H1 (cell line): ENCODE measurements at regions not wholly inside any gene's neighbourhood (a gene's known extent, or its start where the extent isn't known, plus 50 kb on each side); places are given as distances from the start of the nearest gene placed in this dataset.

Source experiments
- CTCF ChIA-PET: fragments of 300-600 bp; sonication (Branson Sonifier 250); formaldehyde crosslinking; loops from one replicate; lab custom pipeline; 2021; ENCODE audit not compliant: partially characterized antibody; lab: Charles Lee
- POLR2A ChIA-PET: fragments of 300-600 bp; sonication (Branson Sonifier 250); formaldehyde crosslinking; loops from one replicate; lab custom pipeline; 2021; ENCODE audit warnings: inconsistent platforms; ENCODE audit not compliant: partially characterized antibody; lab: Charles Lee
- DNase-seq, 2 experiments: peaks; one replicate each; pipeline versions ENCODE4 v3.0.0 to v3.0.0-alpha.2; 2010 to 2022; ENCODE audit warnings: low spot score in 2 of 2, low read depth in 1 of 2, mixed read lengths in 1 of 2
- FAIRE-seq: peaks from 2 replicates; lab custom pipeline; 2011; peaks lifted over from hg19 to GRCh38; lab: Jason Lieb, UNC
- H2AFZ ChIP-seq: 2 replicates; pipeline ENCODE4 v1.8.1; 2012; ENCODE audit warnings: low read length, inconsistent platforms
- H2AK5ac ChIP-seq: 2 replicates; pipeline ENCODE4 v1.6.1; 2013; ENCODE audit warnings: low read depth, low read length
- H2BK120ac ChIP-seq: replicated peaks from 2 replicates; pipeline ENCODE3; 2013; ENCODE audit warnings: low read depth, low read length, inconsistent platforms
- H2BK12ac ChIP-seq: 2 replicates; pipeline ENCODE4 v1.6.1; 2013; ENCODE audit warnings: low read depth, low read length
- H2BK15ac ChIP-seq: 2 replicates; pipeline ENCODE4 v1.6.1; 2013; ENCODE audit warnings: low read length
- H2BK20ac ChIP-seq: 2 replicates; pipeline ENCODE4 v1.6.1; 2013; ENCODE audit warnings: low read length
- H2BK5ac ChIP-seq: 2 replicates; pipeline ENCODE4 v1.6.1; 2013; ENCODE audit warnings: low read depth, low read length
- H3K14ac ChIP-seq: 2 replicates; pipeline ENCODE4 v1.6.1; 2013; ENCODE audit warnings: inconsistent platforms; ENCODE audit not compliant: insufficient read length
- H3K18ac ChIP-seq: 2 replicates; pipeline ENCODE4 v1.6.1; 2013; ENCODE audit warnings: low read length; ENCODE audit errors: extremely low read depth
- H3K23ac ChIP-seq: 2 replicates; pipeline ENCODE4 v1.6.1; 2013; ENCODE audit warnings: inconsistent platforms; ENCODE audit not compliant: insufficient read length
- H3K23me2 ChIP-seq: 2 replicates; pipeline ENCODE4 v1.6.1; 2013; ENCODE audit warnings: low read depth, low read length
- H3K27ac ChIP-seq: 2 replicates; pipeline ENCODE4 v1.6.1; 2011; ENCODE audit warnings: low read depth, low read length, inconsistent platforms
- H3K27me3 ChIP-seq, 4 experiments: replicated peaks in 1 of 4; 1 replicate in 1 of 4; 2 replicates in 3 of 4; pipeline versions ENCODE4 v1.6.1 to v1.8.1; 2011 to 2013; ENCODE audit warnings: low read length in 3 of 4, mild to moderate bottlenecking in 3 of 4, inconsistent platforms in 2 of 4, mixed read lengths in 2 of 4, moderate library complexity in 1 of 4; ENCODE audit not compliant: control insufficient read depth in 3 of 4, insufficient read depth in 3 of 4; ENCODE audit errors: extremely low read depth in 1 of 4
- H3K36me3 ChIP-seq, 4 experiments: 2 replicates each; pipeline versions ENCODE4 v1.6.1 to v1.8.1; 2011 to 2013; ENCODE audit warnings: mild to moderate bottlenecking in 4 of 4, low read length in 3 of 4, moderate library complexity in 2 of 4, control low read depth in 1 of 4, inconsistent platforms in 1 of 4; ENCODE audit not compliant: insufficient read depth in 4 of 4, control insufficient read depth in 2 of 4
- H3K4ac ChIP-seq: replicated peaks from 2 replicates; pipeline ENCODE3; 2013; ENCODE audit warnings: low read length, low read depth, mixed read lengths, inconsistent platforms; ENCODE audit not compliant: insufficient read length
- H3K4me1 ChIP-seq, 4 experiments: replicated peaks in 1 of 4; 1 replicate in 1 of 4; 2 replicates in 3 of 4; pipeline versions ENCODE4 v1.6.1 to v1.8.1; 2011 to 2013; ENCODE audit warnings: low read length in 3 of 4, inconsistent platforms in 2 of 4, mixed read lengths in 1 of 4; ENCODE audit not compliant: insufficient read depth in 4 of 4, control insufficient read depth in 3 of 4
- H3K4me2 ChIP-seq, 2 experiments: 2 replicates each; pipeline versions ENCODE4 v1.6.1 to v1.8.1; 2011 to 2013; ENCODE audit warnings: low read depth in 2 of 2, low read length in 2 of 2, control low read depth in 1 of 2, inconsistent platforms in 1 of 2, mild to moderate bottlenecking in 1 of 2; ENCODE audit not compliant: insufficient read depth in 1 of 2
- H3K4me3 ChIP-seq, 4 experiments: fragments of 200-600, 300-600 bp in 1 of 4; sonication (generic), shearing (Covaris generic), sonication (Bioruptor Twin) in 1 of 4; 2 replicates each; pipeline versions ENCODE4 v1.5.1 to v1.8.1; 2011 to 2016; ENCODE audit warnings: low read length in 4 of 4, low read depth in 3 of 4, control low read depth in 2 of 4, inconsistent platforms in 2 of 4, mild to moderate bottlenecking in 2 of 4, mixed read lengths in 1 of 4, moderate library complexity in 1 of 4; ENCODE audit not compliant: insufficient read depth in 2 of 4; ENCODE audit errors: extremely low read depth in 1 of 4
- H3K56ac ChIP-seq: replicated peaks from 2 replicates; pipeline ENCODE3; 2013; ENCODE audit warnings: low read depth, mild to moderate bottlenecking, mixed read lengths, low read length, inconsistent platforms; ENCODE audit not compliant: insufficient read length
- H3K79me1 ChIP-seq: 2 replicates; pipeline ENCODE4 v1.6.1; 2013; ENCODE audit warnings: low read depth, low read length, control low read depth
- H3K79me2 ChIP-seq, 2 experiments: 2 replicates each; pipeline versions ENCODE4 v1.6.1 to v1.8.1; 2012 to 2013; ENCODE audit warnings: low read length in 2 of 2, mild to moderate bottlenecking in 2 of 2, inconsistent platforms in 1 of 2; ENCODE audit not compliant: insufficient read depth in 2 of 2, control insufficient read depth in 1 of 2
- H3K9ac ChIP-seq, 4 experiments: replicated peaks in 1 of 4; 1 replicate in 1 of 4; 2 replicates in 3 of 4; pipeline versions ENCODE4 v1.6.1 to v1.8.1; 2011 to 2013; ENCODE audit warnings: low read depth in 3 of 4, low read length in 3 of 4, control low read depth in 2 of 4, mild to moderate bottlenecking in 2 of 4, moderate library complexity in 2 of 4, inconsistent platforms in 1 of 4; ENCODE audit errors: extremely low read depth in 1 of 4
- H3K9me3 ChIP-seq, 2 experiments: 2 replicates each; pipeline versions ENCODE4 v1.6.1 to v1.8.1; 2012 to 2013; ENCODE audit warnings: mild to moderate bottlenecking in 2 of 2, moderate library complexity in 2 of 2, control low read depth in 1 of 2, inconsistent platforms in 1 of 2, low read depth in 1 of 2, low read length in 1 of 2, mixed read lengths in 1 of 2; ENCODE audit not compliant: insufficient read depth in 2 of 2
- H4K20me1 ChIP-seq, 2 experiments: replicated peaks in 1 of 2; 2 replicates each; pipeline versions ENCODE3 to v1.8.1; 2011 to 2013; ENCODE audit warnings: inconsistent platforms in 2 of 2, low read length in 2 of 2, mild to moderate bottlenecking in 1 of 2; ENCODE audit not compliant: insufficient read depth in 2 of 2, control insufficient read depth in 1 of 2
- H4K5ac ChIP-seq: 2 replicates; pipeline ENCODE4 v1.6.1; 2013; ENCODE audit warnings: low read length, low read depth, mixed read lengths, inconsistent platforms; ENCODE audit not compliant: insufficient read length
- H4K8ac ChIP-seq: 2 replicates; pipeline ENCODE4 v1.8.0; 2013; ENCODE audit warnings: mild to moderate bottlenecking, moderate library complexity, low read length, inconsistent platforms; ENCODE audit not compliant: insufficient read depth; ENCODE audit errors: extremely low read depth
- H4K91ac ChIP-seq: replicated peaks from 2 replicates; pipeline ENCODE3; 2013; ENCODE audit warnings: low read length, mixed read lengths, inconsistent platforms; ENCODE audit not compliant: insufficient read length
- CBX8 ChIP-seq: fragments of 300-800, 300-1000 bp; sonication (generic); IDR thresholded peaks from 2 replicates; pipeline ENCODE4 v1.7.1; 2016; ENCODE audit warnings: low read depth, low read length, borderline replicate concordance
- CEBPB ChIP-seq: IDR thresholded peaks from 2 replicates; pipeline ENCODE4 v1.6.1; 2012; ENCODE audit warnings: low read depth, low read length
- EP300 ChIP-seq, 2 experiments: IDR thresholded peaks; 1 replicate in 1 of 2; 2 replicates in 1 of 2; pipeline ENCODE4 v1.6.1; 2011 to 2012; ENCODE audit warnings: low read depth in 2 of 2, low read length in 2 of 2, mild to moderate bottlenecking in 2 of 2, borderline replicate concordance in 1 of 2, inconsistent platforms in 1 of 2, moderate library complexity in 1 of 2
- EZH2 ChIP-seq: fragments of 200-600 bp; sonication (generic); IDR thresholded peaks from 2 replicates; pipeline ENCODE4 v1.7.1; 2012; ENCODE audit warnings: low read depth, mild to moderate bottlenecking, moderate library complexity, low read length, inconsistent platforms; ENCODE audit not compliant: severe bottlenecking
- RFX5 ChIP-seq: IDR thresholded peaks from 2 replicates; pipeline ENCODE4 v1.6.1; 2011; ENCODE audit warnings: low read depth, low read length, improper control_type of control experiment, borderline replicate concordance
- RXRA ChIP-seq: IDR thresholded peaks from 2 replicates; pipeline ENCODE4 v1.6.1; 2011; ENCODE audit warnings: low read depth, mild to moderate bottlenecking, low read length, moderate library complexity; ENCODE audit not compliant: insufficient read depth
- TAF1 ChIP-seq: IDR thresholded peaks from 2 replicates; pipeline ENCODE4 v1.6.1; 2011; ENCODE audit warnings: mild to moderate bottlenecking, low read depth, low read length
- ZNF274 ChIP-seq: IDR thresholded peaks from 2 replicates; pipeline ENCODE4 v1.7.0; 2012; ENCODE audit warnings: low read length, borderline replicate concordance; ENCODE audit errors: extremely low read depth
- WGBS, 2 experiments: shearing (Covaris generic) in 1 of 2; methylation state at CpG; one replicate each; pipeline versions ENCODE4 v1.1.6 to v1.1.7; 2013 to 2015; ENCODE audit warnings: low lambda C conversion rate in 2 of 2, mixed read lengths in 2 of 2, inconsistent platforms in 1 of 2, low coverage in 1 of 2, missing lambda C conversion rate in 1 of 2; ENCODE audit not compliant: insufficient replicate concordance in 2 of 2, insufficient coverage in 1 of 2, insufficient read length in 1 of 2; ENCODE audit errors: extremely low coverage in 1 of 2, missing lambda C conversion rate in 1 of 2; 5-methylcytosine and 5-hydroxymethylcytosine counted together
- TF ChIP-seq, protein P1 (sequence below): IDR thresholded peaks from 2 replicates; pipeline ENCODE4 v1.6.1; 2012; ENCODE audit warnings: low read length, inconsistent platforms

GRCh38 chr7:119046068-119046467 lies 821.6 kb downstream of the ANKRD7 start:
- no peak overlapping the region for H3K56ac ChIP-seq
- H3K4me3 ChIP-seq: no peak overlapping the region
- no peak overlapping the region for H3K4me2 ChIP-seq
- no peaks in the 10 kb centered on the region for H3K23me2 ChIP-seq
- no peak overlapping the region for H3K14ac ChIP-seq
- H4K20me1 ChIP-seq: no peaks in the 10 kb centered on the region
- no peak overlapping the region for H4K5ac ChIP-seq
- no peaks in the 10 kb centered on the region for H3K79me1 ChIP-seq
- WGBS, 2 experiments: 94% methylated on average over 1 of the region's 1 CpG; no CpG with 5 or more reads in 1 of the 2 experiments
- no peaks in the 10 kb centered on the region for H3K27me3 ChIP-seq
- H3K9me3 ChIP-seq: no peaks in the 10 kb centered on the region
- H4K8ac ChIP-seq: no peak overlapping the region
- no peak overlapping the region for H2BK120ac ChIP-seq
- H3K27ac ChIP-seq: no peak overlapping the region
- no peak overlapping the region for H3K18ac ChIP-seq
- TF ChIP-seq RFX5 (no peak), EP300 (IDR thresholded peaks at IDR 0.05; ENCODE audit: borderline replicate concordance in 1 of 2, low read depth in 2 of 2, low read length in 2 of 2) (no peak), ZNF274 (no peak), RXRA (no peak), EZH2 (no peak), CBX8 (no peak), TAF1 (no peak), CEBPB (no peak)
- TF ChIP-seq, protein P1, sequence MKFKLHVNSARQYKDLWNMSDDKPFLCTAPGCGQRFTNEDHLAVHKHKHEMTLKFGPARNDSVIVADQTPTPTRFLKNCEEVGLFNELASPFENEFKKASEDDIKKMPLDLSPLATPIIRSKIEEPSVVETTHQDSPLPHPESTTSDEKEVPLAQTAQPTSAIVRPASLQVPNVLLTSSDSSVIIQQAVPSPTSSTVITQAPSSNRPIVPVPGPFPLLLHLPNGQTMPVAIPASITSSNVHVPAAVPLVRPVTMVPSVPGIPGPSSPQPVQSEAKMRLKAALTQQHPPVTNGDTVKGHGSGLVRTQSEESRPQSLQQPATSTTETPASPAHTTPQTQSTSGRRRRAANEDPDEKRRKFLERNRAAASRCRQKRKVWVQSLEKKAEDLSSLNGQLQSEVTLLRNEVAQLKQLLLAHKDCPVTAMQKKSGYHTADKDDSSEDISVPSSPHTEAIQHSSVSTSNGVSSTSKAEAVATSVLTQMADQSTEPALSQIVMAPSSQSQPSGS: no peak
- no peak overlapping the region for H2BK20ac ChIP-seq
- no peak overlapping the region for H2BK15ac ChIP-seq
- H3K79me2 ChIP-seq: no peaks in the 10 kb centered on the region
- no peaks in the 10 kb centered on the region for H3K36me3 ChIP-seq
- no peak overlapping the region for H2BK5ac ChIP-seq
- H2AK5ac ChIP-seq: no peak overlapping the region
- ChIA-PET POLR2A (no interaction called here), CTCF (interaction anchor here (1.1 kb wide), 1 partner anchor 151 kb away, joined by 3 read pairs; no protein-coding TSS in a partner anchor)
- DNase-seq (no peak), FAIRE-seq (no peak)
- no peak overlapping the region for H4K91ac ChIP-seq
- H2BK12ac ChIP-seq: no peak overlapping the region
- no peak overlapping the region for H3K23ac ChIP-seq
- H3K9ac ChIP-seq: no peak overlapping the region
- no peaks in the 10 kb centered on the region for H3K4me1 ChIP-seq
- H2AFZ ChIP-seq: no peak overlapping the region
- no peak overlapping the region for H3K4ac ChIP-seq
